NB4 (cell line): ENCODE measurements at regions not wholly inside any gene's neighbourhood (a gene's known extent, or its start where the extent isn't known, plus 50 kb on each side); places are given as distances from the start of the nearest gene placed in this dataset.

ENCODE experiments used
- DNase-seq: peaks from one replicate; pipeline ENCODE4 v3.0.0; 2010; ENCODE audit warnings: low read depth
- H3K4me3 ChIP-seq: one replicate; pipeline ENCODE4 v1.5.1; 2011; ENCODE audit warnings: mild to moderate bottlenecking, low read depth, low read length, moderate library complexity
- MYC ChIP-seq: IDR thresholded peaks from 2 replicates; pipeline ENCODE4 v1.6.1; 2011; ENCODE audit warnings: low read depth, low read length
- POLR2A ChIP-seq: IDR thresholded peaks from 2 replicates; pipeline ENCODE4 v1.6.1; 2011; ENCODE audit warnings: mild to moderate bottlenecking; ENCODE audit not compliant: insufficient read length; ENCODE audit errors: extremely low read depth
- TF ChIP-seq, protein P1 (sequence below): IDR thresholded peaks from one replicate; pipeline ENCODE4 v1.5.1; 2012; ENCODE audit warnings: low read depth, low read length
- TF ChIP-seq, protein P2 (sequence below): IDR thresholded peaks from 2 replicates; pipeline ENCODE4 v1.6.1; 2011; ENCODE audit warnings: low read depth, low read length

DNA sequence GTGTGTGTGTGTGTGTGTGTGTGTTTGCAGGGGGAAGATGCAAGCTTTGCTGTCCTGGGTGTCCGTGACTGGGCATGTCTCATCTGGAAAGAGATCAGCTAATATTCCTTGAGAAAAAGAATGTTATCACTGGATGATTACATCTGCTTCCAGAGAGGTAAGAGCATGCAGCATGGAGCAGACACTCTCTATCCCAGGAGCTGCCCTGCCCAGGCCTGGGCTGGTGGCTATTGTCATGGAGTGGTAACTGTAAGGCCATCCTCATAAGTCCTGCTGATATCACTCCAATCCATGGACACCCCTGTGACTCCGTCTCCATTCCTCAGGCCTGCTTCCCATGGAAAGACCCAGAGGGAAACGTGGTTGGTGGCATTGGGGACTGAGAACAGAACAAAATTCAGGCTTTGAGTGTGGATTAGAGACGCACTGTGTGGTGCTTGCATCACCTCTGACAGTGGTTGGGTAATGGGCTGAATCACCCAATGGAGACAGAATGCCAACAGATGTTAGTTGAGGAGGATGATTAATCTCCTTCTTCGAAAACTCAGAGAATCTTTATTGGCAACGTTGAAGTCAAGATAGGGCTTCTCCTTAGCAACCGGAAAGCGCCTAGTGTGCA, 52.0 kb upstream of the KCNIP1 start:
- TF ChIP-seq, protein P1, sequence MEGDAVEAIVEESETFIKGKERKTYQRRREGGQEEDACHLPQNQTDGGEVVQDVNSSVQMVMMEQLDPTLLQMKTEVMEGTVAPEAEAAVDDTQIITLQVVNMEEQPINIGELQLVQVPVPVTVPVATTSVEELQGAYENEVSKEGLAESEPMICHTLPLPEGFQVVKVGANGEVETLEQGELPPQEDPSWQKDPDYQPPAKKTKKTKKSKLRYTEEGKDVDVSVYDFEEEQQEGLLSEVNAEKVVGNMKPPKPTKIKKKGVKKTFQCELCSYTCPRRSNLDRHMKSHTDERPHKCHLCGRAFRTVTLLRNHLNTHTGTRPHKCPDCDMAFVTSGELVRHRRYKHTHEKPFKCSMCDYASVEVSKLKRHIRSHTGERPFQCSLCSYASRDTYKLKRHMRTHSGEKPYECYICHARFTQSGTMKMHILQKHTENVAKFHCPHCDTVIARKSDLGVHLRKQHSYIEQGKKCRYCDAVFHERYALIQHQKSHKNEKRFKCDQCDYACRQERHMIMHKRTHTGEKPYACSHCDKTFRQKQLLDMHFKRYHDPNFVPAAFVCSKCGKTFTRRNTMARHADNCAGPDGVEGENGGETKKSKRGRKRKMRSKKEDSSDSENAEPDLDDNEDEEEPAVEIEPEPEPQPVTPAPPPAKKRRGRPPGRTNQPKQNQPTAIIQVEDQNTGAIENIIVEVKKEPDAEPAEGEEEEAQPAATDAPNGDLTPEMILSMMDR = no peak
- no peak for TF ChIP-seq POLR2A
- TF ChIP-seq MYC = no peak
- TF ChIP-seq, protein P2, sequence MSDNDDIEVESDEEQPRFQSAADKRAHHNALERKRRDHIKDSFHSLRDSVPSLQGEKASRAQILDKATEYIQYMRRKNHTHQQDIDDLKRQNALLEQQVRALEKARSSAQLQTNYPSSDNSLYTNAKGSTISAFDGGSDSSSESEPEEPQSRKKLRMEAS = no peak
- no peak overlapping the region for H3K4me3 ChIP-seq
- peak; percentile 76 for DNase-seq

DNA sequence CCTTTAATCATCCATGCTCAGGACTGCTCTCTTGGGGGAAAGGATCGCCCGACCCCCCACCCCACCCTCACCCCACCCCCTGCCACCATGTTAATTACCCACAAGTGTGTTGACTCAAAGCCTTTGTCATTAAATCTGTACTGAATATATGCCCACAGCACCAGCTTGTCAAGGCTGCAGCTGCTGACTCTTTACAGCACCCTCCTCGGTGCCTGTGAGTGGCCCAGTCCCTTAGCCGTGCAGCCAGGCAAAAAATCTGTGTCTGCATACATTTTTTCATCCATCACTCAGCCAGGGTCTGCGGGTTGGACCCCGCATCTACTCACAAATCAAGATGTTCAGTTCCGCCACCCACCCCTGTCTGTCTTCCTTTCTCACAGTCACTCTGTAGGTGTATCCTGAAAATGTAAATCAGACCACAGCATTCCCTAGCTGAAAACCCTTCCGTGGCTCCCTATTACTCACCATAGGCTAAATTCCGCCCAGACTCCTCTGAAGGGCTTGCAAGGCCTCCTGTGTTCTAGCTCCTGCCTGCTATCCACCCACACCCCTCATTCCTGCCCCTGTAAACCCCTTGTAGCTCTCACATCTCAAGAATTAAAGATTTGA, 53.7 kb upstream of the KCNIP1 start:
- no peak for DNase-seq
- no peak overlapping the region for H3K4me3 ChIP-seq
- TF ChIP-seq, protein P2 = no peak
- no peak for TF ChIP-seq POLR2A
- TF ChIP-seq, protein P1 = no peak
- no peak for TF ChIP-seq MYC

DNA sequence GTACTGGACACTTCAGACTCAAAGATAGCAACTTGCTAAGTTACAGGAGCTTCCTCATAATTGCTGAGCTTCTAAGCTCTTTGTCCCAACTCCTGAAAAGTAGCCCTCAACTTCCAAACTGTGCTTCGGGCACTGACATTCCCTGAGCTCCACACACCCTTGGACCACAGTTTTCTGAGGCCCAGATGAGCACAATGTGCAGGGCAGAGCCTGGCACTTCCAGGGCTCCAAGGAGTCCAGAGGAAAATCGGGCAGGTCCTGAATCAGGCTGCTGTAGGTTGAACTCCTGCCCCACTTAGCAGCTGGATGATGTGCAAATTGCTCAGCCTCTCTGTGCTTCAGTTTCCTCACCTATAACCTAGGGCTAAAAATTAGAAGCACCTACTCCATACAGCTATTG, 54.6 kb upstream of the KCNIP1 start:
- no peak for DNase-seq
- no peak overlapping the region for H3K4me3 ChIP-seq
- TF ChIP-seq, protein P1 = no peak
- TF ChIP-seq POLR2A (no peak), MYC (no peak)
- TF ChIP-seq, protein P2 = no peak

DNA sequence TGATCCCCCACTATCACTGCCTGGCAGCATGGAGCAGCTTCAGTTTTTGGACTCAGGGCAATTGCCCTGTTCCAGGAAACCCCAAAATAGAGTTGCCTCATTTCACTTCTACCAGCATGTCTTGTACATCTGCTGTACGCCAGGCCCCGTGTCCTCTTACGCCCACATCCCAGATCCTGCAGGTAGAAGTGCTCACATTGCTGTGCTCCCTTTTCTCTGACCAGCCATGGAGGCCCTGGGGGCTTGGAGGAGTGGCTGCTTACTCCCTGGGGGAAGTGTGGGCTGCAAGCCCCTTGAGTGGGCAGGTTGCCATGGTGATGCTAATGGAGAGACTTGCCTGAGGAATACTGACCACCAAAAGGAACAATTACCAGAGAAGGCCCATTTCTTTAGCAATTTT, 55.6 kb upstream of the KCNIP1 start:
- no peak for DNase-seq
- TF ChIP-seq, protein P2 = no peak
- TF ChIP-seq MYC (no peak), POLR2A (no peak)
- TF ChIP-seq, protein P1 = no peak
- no peak overlapping the region for H3K4me3 ChIP-seq

DNA sequence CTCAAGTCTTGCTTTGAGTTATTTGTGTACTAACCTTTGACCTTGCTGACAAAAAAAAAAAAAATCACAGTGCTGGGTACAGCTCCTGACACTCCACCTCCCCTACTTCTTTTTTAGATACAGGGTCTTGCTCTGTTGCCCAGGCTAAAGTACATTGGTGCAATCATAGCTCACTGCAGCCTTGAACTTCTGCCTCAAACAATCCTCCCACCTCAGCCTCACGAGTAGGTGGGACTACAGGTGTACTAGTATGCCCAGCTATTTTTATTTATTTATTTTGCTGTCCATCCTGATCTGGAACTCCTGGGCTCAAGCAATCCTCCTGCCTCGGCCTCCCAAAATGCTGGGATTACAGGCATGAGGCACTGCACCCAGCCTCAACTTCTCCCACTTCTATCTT, 57.2 kb upstream of the KCNMB1 start:
- no peak for TF ChIP-seq MYC
- TF ChIP-seq, protein P1 = no peak
- TF ChIP-seq, protein P2 = no peak
- TF ChIP-seq POLR2A = no peak
- no peak for DNase-seq
- no peak overlapping the region for H3K4me3 ChIP-seq
